ENCODE measurements at regions not wholly inside any gene's neighbourhood (a gene's known extent, or its start where the extent isn't known, plus 50 kb on each side); places are given as distances from the start of the nearest gene placed in this dataset.

- Histone ChIP-seq H2BK12ac (ENCODE audit: insufficient read length, low read depth, low read length) (no peak overlapping the region), H3K14ac (ENCODE audit: insufficient read depth, low read length) (no peak overlapping the region), H3K27ac (ENCODE audit: insufficient read length, low read depth, low read length) (no peak overlapping the region), H3K79me1 (ENCODE audit: insufficient read depth, low read depth, low read length, poor library complexity, severe bottlenecking) (no peaks in the 10 kb centered on the region), H3K9me3 (ENCODE audit: control insufficient read depth, low read depth, low read length) (no peaks in the 10 kb centered on the region), H3K27me3 (ENCODE audit: insufficient read depth, low read length) (no peaks in the 10 kb centered on the region), H4K5ac (ENCODE audit: insufficient read length, low read depth, low read length) (no peak overlapping the region), H3K23ac (ENCODE audit: insufficient read length, low read depth, low read length) (no peak overlapping the region), H4K20me1 (ENCODE audit: control insufficient read depth, insufficient read depth, insufficient read length) (no peaks in the 10 kb centered on the region), H3T11ph (ENCODE audit: low read length) (no peak overlapping the region), H4K8ac (replicated peaks; ENCODE audit: insufficient read length, low read depth, low read length) (no peak overlapping the region), H3K18ac (ENCODE audit: insufficient read length, low read depth, low read length) (no peak overlapping the region), H2BK15ac (ENCODE audit: low read depth, low read length) (no peak overlapping the region), H3K79me2 (ENCODE audit: insufficient read depth, low read length) (no peaks in the 10 kb centered on the region), H3K4me1 (ENCODE audit: insufficient read depth, low read length) (no peaks in the 10 kb centered on the region; the same call in 1 of the 2 replicates), H2BK120ac (ENCODE audit: low read depth, low read length, poor library complexity, severe bottlenecking) (no peak overlapping the region), H2AFZ (ENCODE audit: low read length) (no peak overlapping the region), H3K4me2 (ENCODE audit: insufficient read depth, insufficient read length, low read length) (no peak overlapping the region), H3K4ac (ENCODE audit: low read depth, low read length) (no peak overlapping the region), H2AK5ac (ENCODE audit: insufficient read length, low read length) (no peak overlapping the region), H3K23me2 (ENCODE audit: insufficient read length, low read depth, low read length, poor library complexity, severe bottlenecking) (no peaks in the 10 kb centered on the region), H3K9ac (ENCODE audit: extremely low read depth, insufficient read length, low read length) (no peak overlapping the region), H2BK20ac (ENCODE audit: low read depth, low read length, poor library complexity, severe bottlenecking) (no peak overlapping the region), H2BK5ac (ENCODE audit: insufficient read length, low read length) (no peak overlapping the region), H3K56ac (ENCODE audit: insufficient read length, low read depth, low read length) (no peak overlapping the region), H4K91ac (ENCODE audit: insufficient read length, low read depth, low read length) (no peak overlapping the region)
- Mint-ChIP-seq H3K27ac (no peak overlapping the region), H3K4me3 (no peak overlapping the region), H3K9me3 (no peaks in the 10 kb centered on the region; a peak in 1 of 5 replicates), H3K27me3 (ENCODE audit: low read depth) (peaks cover 1% of the 10 kb centered on the region; the same call in 1 of the 2 replicates), H3K4me1 (peaks cover 5 to 10% of the 10 kb centered on the region in 2 experiments), H3K36me3 (ENCODE audit: insufficient read depth in 1 of 3, low read depth in 3 of 3) (no peaks in the 10 kb centered on the region)
- TF ChIP-seq CTCF (conservative IDR thresholded peaks at IDR 0.05), result peak; percentile 58
- peak; percentile 67 for DNase-seq
- WGBS (ENCODE audit: extremely low coverage, insufficient read length, low lambda C conversion rate), result no CpG with 5 or more reads among the region's 4 CpGs
Measured at GRCh38 chr12:114245555-114245954, 160.4 kb downstream of the TBX5 start.
